GM21723 (cell line): ENCODE measurements at regions not wholly inside any gene's neighbourhood (a gene's known extent, or its start where the extent isn't known, plus 50 kb on each side); places are given as distances from the start of the nearest gene placed in this dataset.
A peak's percentile ranks its signal among the peaks of the same experiment; 100 is the strongest.

Experiments
- ATAC-seq: cut with Tn5 transposase; IDR thresholded peaks from one replicate; pipeline ENCODE4 v1.9.1; 2021; ENCODE audit warnings: mild to moderate bottlenecking, moderate library complexity; ENCODE audit not compliant: unreplicated experiment

- ATAC-seq = no peak
Measured at GRCh38 chr10:107474650-107475049, 310.1 kb upstream of the SORCS1 start.

DNA sequence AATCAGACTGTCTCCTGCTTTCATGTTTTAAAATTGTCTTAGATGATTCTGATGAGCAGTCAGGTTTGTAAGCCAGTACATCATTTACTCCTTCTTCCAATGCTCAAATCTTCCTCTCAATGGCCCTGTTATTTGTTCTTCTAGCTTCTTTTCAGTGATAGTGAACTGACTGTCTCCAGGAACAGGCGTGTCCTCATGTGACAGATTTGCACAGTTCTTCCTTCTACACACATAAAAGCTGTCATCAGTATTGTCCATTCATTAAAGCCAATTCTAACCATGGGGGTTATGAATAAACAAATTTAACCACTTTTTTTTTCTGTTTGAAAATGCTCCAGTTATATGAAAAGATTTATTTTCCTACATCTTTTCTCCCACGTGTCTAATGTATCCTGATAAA is 308.7 kb upstream of the SORCS1 start:
- no peak for ATAC-seq

DNA sequence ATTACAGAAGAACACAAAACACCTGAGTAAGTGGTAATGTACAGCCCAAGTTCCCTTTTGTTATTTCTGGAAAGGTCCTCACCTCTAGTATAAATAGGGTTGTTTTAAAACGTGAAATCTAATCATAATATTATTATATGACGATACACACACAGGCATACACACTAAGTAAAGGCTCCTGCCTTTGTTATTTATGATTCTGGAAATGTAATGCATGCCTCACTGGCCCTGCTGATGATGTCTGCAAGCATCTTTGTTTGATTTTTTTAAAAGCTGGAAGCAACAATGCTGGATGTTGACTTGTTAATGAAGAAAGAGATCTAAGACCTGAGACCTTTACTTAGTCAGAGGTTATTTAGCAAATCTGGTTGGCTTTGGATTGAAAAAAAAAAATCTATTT is 307.4 kb upstream of the SORCS1 start:
- ATAC-seq = no peak

DNA sequence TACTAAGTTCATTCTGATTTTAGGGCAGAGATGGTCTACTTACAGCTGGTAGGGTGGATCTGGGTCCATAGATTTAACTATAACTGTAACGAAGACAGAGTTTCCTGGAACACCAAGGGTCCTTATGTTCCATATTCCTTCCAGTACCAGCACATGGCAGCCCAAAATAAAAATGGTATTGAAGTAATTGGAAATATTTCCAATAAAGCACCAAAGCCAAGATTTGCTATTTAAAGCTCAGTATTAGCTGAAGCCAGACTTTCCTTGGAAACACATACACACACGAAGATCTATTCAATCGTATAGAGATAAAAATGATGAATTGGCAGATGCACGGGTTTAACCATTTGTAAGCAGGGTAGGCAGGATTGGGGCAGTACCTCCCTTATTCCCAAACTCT is 289.1 kb upstream of the SORCS1 start:
- ATAC-seq = no peak

DNA sequence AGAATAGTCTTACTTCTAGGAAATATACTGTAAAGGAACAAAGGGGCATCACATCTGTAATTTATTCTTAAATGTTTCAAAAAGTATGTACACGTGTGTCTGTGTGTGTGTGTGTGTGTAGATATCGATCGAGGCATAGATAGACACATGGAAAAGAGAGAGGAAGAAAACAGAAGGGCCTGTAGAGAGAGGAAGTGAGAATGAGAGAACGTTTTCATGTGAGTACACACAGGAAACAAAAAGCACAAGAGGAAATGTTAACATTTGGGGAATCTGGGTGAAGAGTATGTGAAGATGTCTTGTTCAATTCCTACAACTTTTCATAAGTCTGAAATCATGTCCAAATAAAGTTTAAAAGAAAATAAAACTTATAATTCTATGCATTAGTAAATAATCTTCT is 286.5 kb upstream of the SORCS1 start:
- ATAC-seq = no peak

DNA sequence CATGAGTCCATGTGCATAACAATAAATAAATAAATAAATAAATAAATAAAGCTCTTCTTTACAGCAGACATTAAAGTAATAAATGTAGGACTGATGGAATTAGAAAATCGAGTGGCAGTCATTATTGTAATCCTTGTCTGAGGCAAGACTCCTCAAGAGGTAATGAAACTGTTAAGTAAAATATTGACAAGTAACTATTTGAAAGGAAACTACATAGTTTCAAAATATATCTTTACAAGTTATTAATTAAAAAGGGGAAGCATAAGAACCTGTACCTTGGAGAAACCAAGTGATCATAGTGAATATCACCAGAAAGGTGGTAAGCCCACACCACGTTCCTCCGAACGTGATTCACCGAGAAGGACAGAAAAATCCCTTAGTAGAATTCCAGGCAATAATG is 285.6 kb upstream of the SORCS1 start:
- no peak for ATAC-seq

DNA sequence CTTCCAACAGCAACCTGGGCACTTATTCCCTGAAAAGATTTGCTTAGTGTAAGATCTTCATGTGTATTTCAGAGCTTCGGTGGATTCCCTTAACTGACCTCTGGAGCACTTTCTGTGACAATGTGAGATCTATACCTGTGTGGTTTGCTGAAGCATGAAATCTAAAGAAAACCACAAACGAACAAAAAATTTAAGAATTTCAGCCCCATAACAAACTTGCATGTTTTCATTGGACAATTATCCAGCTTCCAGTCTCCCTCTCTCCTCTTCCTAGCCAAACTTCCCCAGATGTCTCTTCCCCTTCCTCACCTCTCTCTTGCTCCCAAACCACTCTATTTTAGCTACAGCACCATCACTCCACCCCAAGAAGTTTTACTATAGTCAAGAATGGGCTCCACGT is 279.9 kb upstream of the SORCS1 start:
- no peak for ATAC-seq

DNA sequence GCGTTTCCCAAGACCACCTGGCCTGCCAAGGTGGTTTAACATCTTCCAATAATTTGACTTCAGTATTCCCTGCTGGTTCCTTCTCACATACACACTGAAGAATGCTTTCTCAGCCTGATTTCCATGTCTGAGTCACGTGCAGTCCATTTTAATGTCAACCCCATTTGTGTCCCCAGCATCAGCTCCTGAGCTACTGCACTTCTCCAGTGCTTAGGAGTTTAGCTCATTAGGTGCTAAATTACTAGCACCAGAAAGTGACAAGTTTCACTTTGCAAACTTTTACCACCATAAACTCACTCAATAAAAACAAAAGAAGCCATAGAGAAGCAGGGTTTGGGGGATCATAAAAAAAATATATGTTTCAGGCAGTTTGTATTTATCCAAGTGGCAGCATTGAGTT is 279.3 kb upstream of the SORCS1 start:
- ATAC-seq = no peak

GRCh38 chr10:107443326-107443725 is 278.8 kb upstream of the SORCS1 start:
- no peak for ATAC-seq

- peak; percentile 99 for ATAC-seq
Measured at GRCh38 chr10:107442035-107442505, 277.6 kb upstream of the SORCS1 start.

- no peak for ATAC-seq
Measured at GRCh38 chr10:107440741-107441140, 276.2 kb upstream of the SORCS1 start.

DNA sequence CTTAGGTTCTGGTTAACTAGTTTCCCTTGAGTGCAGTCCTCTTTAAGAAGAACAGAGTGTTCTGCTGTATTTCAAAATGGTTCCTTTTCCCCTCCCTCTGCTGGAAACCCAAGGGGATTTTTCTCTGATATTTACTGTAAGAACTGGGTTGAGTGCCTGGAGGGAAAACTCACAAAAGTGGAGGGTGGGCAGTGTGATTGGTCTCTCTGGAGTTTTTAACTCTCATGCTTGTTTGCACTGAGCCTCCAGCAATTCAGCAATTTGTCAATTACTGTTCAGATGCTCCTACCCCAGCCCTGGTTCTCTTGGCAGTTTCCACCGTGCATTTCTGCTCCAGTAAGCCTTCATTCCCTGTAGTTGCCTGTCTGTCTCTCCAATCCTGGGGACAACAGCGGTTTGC is 273.4 kb upstream of the SORCS1 start:
- ATAC-seq = no peak

DNA sequence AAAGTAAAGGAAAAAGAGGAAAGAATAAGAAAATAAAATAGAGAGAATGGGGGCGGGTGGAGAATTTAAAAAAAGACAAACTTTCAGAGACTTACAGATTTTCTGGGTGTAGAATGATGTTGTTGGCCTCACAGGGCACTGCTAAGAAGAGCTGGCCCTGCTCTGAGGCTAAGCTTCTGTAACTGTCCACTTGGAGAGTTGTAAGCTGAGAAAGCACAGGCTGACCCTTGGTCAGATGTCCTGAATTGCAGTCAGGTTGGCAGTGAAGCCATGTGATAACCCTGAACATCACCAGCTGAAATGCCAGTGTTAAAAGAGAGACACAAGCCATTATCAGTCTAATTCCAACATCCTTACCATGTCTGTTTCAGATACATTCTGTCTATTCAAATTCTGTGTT is 272.1 kb upstream of the SORCS1 start:
- ATAC-seq = no peak

DNA sequence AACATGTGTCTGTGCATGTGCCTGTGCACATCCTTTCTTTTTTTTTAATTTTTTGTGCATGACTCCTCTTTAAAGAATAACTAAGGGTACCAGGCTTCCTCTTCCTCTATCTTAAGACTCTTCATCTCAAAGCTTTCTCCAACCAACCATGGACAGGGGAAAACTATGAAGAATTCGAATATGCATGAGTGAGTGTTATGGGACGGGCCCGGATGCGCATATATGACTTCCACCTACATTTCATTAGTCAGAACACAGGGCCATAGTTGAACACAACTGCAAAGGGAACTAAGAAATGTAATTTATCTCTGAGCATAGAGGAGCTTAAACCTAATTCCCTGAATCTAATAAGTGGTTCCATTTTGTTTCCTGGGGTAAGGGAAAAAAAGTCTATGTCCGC is 270.3 kb upstream of the SORCS1 start:
- ATAC-seq = no peak

GRCh38 chr10:107434201-107434600 is 269.7 kb upstream of the SORCS1 start:
- no peak for ATAC-seq

GRCh38 chr10:107433605-107434004 is 269.1 kb upstream of the SORCS1 start:
- ATAC-seq = no peak

GRCh38 chr10:107430446-107430845 is 265.9 kb upstream of the SORCS1 start:
- no peak for ATAC-seq

GRCh38 chr10:107427016-107427415 is 262.5 kb upstream of the SORCS1 start:
- no peak for ATAC-seq

DNA sequence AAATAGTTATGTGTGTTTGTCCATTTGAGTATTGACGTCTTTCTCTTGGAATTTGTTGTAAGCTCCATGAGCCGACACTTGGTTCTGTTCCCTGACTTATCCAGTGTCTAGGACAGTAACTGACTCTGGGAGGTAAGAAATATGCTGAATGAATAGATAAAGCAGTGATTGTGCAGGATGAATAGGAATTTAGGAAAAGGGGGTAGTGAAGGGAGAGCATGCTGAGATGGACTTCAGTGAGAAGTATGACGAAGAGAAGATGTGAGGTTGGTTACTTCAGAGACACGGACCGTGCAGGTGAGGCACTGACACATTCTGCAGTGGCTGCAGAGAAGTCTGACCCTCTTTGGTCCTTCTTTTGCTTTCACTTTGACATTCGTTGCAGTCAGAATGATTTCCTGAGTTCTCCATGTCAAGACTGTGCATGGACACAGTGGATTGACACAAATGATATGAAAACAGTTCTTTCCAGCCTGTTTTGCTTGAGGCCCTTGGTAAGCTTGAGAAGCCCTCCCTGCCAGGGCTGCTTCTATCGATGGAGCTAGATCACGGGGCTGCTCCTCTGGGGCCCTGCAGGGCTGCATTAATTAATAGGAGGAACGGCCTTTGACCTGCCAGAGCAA is 261.5 kb upstream of the SORCS1 start:
- peak; percentile 83 for ATAC-seq

GRCh38 chr10:107424628-107425027 is 260.1 kb upstream of the SORCS1 start:
- ATAC-seq = no peak

GRCh38 chr10:107423903-107424302 is 259.4 kb upstream of the SORCS1 start:
- no peak for ATAC-seq

DNA sequence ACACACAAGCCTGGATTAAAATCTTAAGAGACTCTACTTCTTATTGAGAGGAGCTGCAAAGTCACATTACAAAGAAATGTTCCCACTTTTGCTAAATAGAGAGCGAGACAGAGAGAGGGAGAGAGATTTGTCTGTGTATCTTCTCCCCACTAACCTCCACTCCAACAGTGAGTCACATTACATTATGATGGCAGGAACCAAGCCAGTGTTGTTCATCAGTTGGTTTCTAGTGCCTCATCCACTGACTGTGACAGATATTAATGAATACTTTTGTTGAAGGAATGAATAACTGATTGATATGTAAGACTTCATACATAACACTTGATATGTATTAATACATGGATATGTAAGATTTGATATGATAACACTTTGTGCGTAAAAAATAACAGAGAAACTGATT is 258.2 kb upstream of the SORCS1 start:
- no peak for ATAC-seq

GRCh38 chr10:107420196-107420595 is 255.7 kb upstream of the SORCS1 start:
- ATAC-seq = no peak
